Pancreas (tissue), 10 donors: ENCODE measurements at regions not wholly inside any gene's neighbourhood (a gene's known extent, or its start where the extent isn't known, plus 50 kb on each side); places are given as distances from the start of the nearest gene placed in this dataset.

Experiments
- ATAC-seq, 4 donors: fragments of 200-7000 bp; cut with Tn5 transposase; one replicate each; pipeline versions ENCODE4 v1.8.0 to v1.9.1; 2020; ENCODE audit warnings: mild to moderate bottlenecking in 4 of 4, moderate library complexity in 4 of 4
- DNase-seq, 6 donors: peaks; one replicate each; pipeline ENCODE4 v3.0.0-alpha.2; 2020
- FAIRE-seq: peaks from 2 replicates; lab custom pipeline; 2012; peaks lifted over from hg19 to GRCh38; lab: Jason Lieb, UNC
- H3K27ac ChIP-seq, 4 donors: fragments of 200-600 bp; sonication (generic); 1 replicate in 3 of 4; 2 replicates in 1 of 4; pipeline versions ENCODE4 v1.5.0 to v1.8.0; 2020
- H3K27me3 ChIP-seq, 4 donors: fragments of 200-600 bp; one replicate each; pipeline ENCODE4 v1.8.0; 2021
- H3K36me3 ChIP-seq, 3 donors: fragments of 200-600 bp; sonication (generic) in 1 of 3; one replicate each; pipeline versions ENCODE4 v1.5.0 to v1.8.0; 2020 to 2021
- H3K4me1 ChIP-seq, 3 donors: fragments of 200-600 bp; one replicate each; pipeline ENCODE4 v1.8.0; 2021
- H3K4me3 ChIP-seq, 4 donors: fragments of 200-600 bp; sonication (generic) in 2 of 4; one replicate each; pipeline versions ENCODE4 v1.5.0 to v1.8.0; 2020 to 2021
- H3K9me3 ChIP-seq, 4 donors: fragments of 200-600 bp; one replicate each; pipeline ENCODE4 v1.8.0; 2021
- WGBS, 2 donors: extraction: QIAGEN DNeasy Blood & Tissue Kit; methylation state at CpG; one replicate each; pipeline ENCODE4 v1.1.7; 2013; 5-methylcytosine and 5-hydroxymethylcytosine counted together
- intact Hi-C, 3 donors: fragments of 100-400 bp; cut with DNase I; formaldehyde crosslinking; loops; one replicate each; pipeline versions ENCODE4 v1.11.1 to v1.14.2; 2022
- TF ChIP-seq, protein P1 (sequence below), 4 donors: fragments of 200-600 bp; sonication (generic) in 3 of 4; IDR thresholded peaks; one replicate each; pipeline versions ENCODE4 v1.5.0 to v1.8.0; 2021; ENCODE audit warnings: antibody characterized with exemption in 4 of 4
- donor health status: healthy with polysubstance abuse.
- donor health status: DM: no; HTN: no; CAD: no; lungs with moderate emphysema.
- donor health status: DM: no; HTN: no; CAD: no.
- donor health status: control.
- donor health status: control.
- donor health status: Bipolar disorder and iron deficiency.
- donor health status: DM: yes; HTN: yes; CAD: no.
- donor health status: DM: no; HTN: no; CAD: no.
- donor health status: DM: no; HTN: no; CAD: no.
- donor health status: DM: yes; HTN: yes; CAD: no.

DNA sequence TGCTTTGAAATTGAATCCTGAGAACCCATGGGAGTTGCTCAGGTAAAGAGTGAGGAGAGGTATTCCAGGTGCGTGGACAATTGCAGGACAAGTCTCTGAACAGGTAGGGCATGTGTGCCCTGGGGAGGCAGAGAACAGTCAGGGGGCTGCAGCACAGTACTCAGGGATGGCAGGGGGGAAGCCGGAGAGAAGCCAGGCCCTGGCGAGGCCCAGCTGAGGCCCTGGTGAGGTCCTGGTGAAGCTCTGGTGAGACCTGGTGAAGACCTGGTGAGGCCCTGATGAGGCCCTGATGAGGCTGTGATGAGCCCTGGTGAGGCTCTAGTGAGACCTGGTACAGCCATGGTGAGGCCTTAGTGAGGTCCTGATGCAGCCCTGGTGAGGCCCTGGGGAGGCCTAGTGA lies 155.5 kb upstream of the GDF10 start:
- no peak for ATAC-seq
- Histone ChIP-seq H3K27me3 (no peaks in the 10 kb centered on the region), H3K36me3 (no peaks in the 10 kb centered on the region), H3K4me3 (no peak overlapping the region), H3K27ac (no peak overlapping the region), H3K4me1 (no peaks in the 10 kb centered on the region), H3K9me3 (no peaks in the 10 kb centered on the region)
- WGBS, 2 donors: 90 to 91% methylated on average over 3 of the region's 3 CpGs
- no peak for DNase-seq
- no peak for FAIRE-seq
- intact Hi-C loops: no loop called here
- TF ChIP-seq, protein P1, sequence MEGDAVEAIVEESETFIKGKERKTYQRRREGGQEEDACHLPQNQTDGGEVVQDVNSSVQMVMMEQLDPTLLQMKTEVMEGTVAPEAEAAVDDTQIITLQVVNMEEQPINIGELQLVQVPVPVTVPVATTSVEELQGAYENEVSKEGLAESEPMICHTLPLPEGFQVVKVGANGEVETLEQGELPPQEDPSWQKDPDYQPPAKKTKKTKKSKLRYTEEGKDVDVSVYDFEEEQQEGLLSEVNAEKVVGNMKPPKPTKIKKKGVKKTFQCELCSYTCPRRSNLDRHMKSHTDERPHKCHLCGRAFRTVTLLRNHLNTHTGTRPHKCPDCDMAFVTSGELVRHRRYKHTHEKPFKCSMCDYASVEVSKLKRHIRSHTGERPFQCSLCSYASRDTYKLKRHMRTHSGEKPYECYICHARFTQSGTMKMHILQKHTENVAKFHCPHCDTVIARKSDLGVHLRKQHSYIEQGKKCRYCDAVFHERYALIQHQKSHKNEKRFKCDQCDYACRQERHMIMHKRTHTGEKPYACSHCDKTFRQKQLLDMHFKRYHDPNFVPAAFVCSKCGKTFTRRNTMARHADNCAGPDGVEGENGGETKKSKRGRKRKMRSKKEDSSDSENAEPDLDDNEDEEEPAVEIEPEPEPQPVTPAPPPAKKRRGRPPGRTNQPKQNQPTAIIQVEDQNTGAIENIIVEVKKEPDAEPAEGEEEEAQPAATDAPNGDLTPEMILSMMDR (IDR thresholded peaks at IDR 0.05): no peak

DNA sequence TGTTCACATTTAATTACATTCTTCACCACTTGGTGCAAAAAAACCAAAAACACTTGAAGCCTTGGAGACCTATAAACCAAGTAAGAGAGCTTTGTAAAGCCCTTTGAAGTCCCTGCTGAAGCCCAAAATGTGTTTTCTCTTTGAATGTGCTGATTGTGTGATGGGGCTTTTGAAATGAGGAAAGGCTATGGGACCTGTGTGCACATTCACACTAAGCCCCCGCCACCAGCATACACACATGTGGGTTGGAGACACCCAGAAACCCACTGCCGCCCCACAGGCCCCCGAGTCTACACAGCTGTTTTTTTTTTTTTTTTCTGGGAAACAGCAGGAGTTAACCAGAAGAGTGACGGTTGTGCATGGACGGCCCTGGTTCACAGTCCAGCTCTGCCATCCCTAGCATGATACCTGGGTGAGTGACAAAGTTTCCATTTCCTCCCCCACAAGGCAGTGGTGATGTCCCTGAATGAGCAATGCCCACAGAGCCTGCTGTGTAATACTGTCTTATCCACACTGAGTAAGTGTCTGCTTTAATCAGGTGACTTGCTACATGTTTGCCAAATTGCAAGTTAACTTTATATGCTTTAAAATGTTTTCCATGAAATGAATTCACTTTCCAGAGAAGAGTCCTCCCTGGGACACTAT lies 154.6 kb upstream of the GDF10 start:
- Histone ChIP-seq H3K27me3 (no peaks in the 10 kb centered on the region), H3K36me3 (no peaks in the 10 kb centered on the region), H3K9me3 (no peaks in the 10 kb centered on the region), H3K4me1 (no peaks in the 10 kb centered on the region), H3K4me3 (no peak overlapping the region), H3K27ac (no peak overlapping the region)
- DNase-seq (no peak), ATAC-seq (no peak), FAIRE-seq (no peak)
- 79 to 93% methylated on average over 5 of the region's 5 CpGs for WGBS, 2 donors
- TF ChIP-seq, protein P1 (IDR thresholded peaks at IDR 0.05): no peak
- intact Hi-C loops: no loop called here

DNA sequence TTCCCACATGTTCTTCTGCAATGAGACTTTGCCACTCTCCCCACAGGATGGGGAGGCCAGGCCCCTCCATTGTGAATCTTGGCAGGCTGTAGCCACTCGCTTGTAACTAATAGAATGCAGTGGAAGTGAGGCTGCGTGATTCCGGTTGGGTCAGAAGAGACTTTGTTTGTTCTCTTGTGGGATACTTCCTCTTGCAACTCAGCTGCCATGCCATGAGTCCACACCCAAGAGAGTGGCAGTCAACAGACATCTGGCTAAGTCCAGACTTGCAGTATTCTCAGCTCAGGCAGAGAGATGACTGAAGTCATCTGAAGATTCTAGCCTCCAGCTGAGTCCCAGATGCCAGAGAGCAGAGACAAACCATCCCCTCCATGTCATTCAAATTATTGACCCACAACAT lies 153.4 kb upstream of the GDF10 start:
- Histone ChIP-seq H3K4me1 (no peaks in the 10 kb centered on the region), H3K4me3 (no peak overlapping the region), H3K36me3 (no peaks in the 10 kb centered on the region), H3K27ac (no peak overlapping the region), H3K27me3 (no peaks in the 10 kb centered on the region), H3K9me3 (no peaks in the 10 kb centered on the region)
- no peak for FAIRE-seq
- WGBS, 2 donors: 53 to 66% methylated on average over 3 of the region's 3 CpGs
- ATAC-seq: peak in 1 of 4 donors; percentile 54
- intact Hi-C loops: no loop called here
- TF ChIP-seq, protein P1 (IDR thresholded peaks at IDR 0.05): no peak
- DNase-seq: no peak

DNA sequence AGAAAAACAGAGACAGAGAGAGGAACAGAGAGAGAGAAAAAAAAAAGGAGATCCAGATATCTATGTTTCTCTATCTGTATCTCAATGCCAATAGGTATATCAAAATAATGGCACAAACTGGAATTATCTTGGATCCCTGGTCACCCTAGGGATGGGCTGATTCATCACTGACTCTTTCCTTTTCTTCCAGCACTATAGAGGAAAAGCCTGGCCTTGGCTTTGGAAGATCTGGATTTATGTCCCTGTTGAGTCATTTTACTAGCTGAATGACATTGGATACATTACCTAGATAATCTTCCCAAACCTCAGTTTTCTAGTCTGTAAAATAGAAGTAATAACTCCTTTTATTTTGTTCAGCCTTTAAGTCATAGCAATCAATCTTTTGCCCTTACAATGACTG lies 152.8 kb upstream of the GDF10 start:
- intact Hi-C loops: no loop called here

DNA sequence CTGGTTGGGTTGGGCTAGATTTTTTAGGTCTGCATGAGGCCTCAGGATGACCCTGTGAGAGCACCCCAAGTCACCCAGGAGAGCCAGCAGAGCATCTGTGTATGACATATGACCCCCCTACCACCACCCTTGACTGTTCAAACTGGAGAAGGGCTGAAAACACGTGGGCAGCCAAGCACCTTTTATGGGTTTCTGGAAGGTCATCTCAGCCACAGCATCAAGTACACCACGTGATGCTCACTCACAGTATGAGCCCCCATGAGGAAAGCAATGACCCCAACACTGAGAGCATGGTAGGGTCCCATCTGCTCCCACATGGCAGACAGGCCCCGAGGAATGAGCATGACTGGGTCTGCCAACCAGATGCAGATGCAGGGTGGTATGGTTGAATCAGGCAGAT lies 149.4 kb upstream of the GDF10 start:
- Histone ChIP-seq H3K9me3 (no peaks in the 10 kb centered on the region), H3K27ac (no peak overlapping the region), H3K4me1 (no peaks in the 10 kb centered on the region), H3K4me3 (no peak overlapping the region), H3K36me3 (no peaks in the 10 kb centered on the region), H3K27me3 (no peaks in the 10 kb centered on the region)
- no peak for DNase-seq
- FAIRE-seq: no peak
- TF ChIP-seq, protein P1 (IDR thresholded peaks at IDR 0.05): no peak
- ATAC-seq: no peak
- 51% methylated on average over 3 of the region's 3 CpGs for WGBS, 2 donors
- intact Hi-C loops: no loop called here

More for the DNA sequence above, 152.8 kb upstream of the GDF10 start:
- no peak for ATAC-seq
- no peak overlapping the region for H3K27ac ChIP-seq
- no peaks in the 10 kb centered on the region for H3K4me1 ChIP-seq
- no peak for FAIRE-seq
- TF ChIP-seq, protein P1 (IDR thresholded peaks at IDR 0.05): no peak
- no peaks in the 10 kb centered on the region for H3K27me3 ChIP-seq
- no peak overlapping the region for H3K4me3 ChIP-seq
- no peak for DNase-seq
- no peaks in the 10 kb centered on the region for H3K9me3 ChIP-seq
- no peaks in the 10 kb centered on the region for H3K36me3 ChIP-seq
